Fibroblast of mammary gland (primary cell): ENCODE measurements at regions not wholly inside any gene's neighbourhood (a gene's known extent, or its start where the extent isn't known, plus 50 kb on each side); places are given as distances from the start of the nearest gene placed in this dataset.

ENCODE experiments used
- DNase-seq: peaks from one replicate; pipeline ENCODE4 v3.0.0-alpha.2; 2010; ENCODE audit warnings: low read depth
- H3K4me3 ChIP-seq: 2 replicates; pipeline ENCODE4 v1.5.1; 2011; ENCODE audit warnings: low read depth, mild to moderate bottlenecking, low read length, moderate library complexity; ENCODE audit not compliant: control insufficient read depth
- CTCF ChIP-seq: conservative IDR thresholded peaks from 2 replicates; pipeline ENCODE4 v1.5.1; 2011; ENCODE audit warnings: low read depth, low read length, inconsistent platforms; ENCODE audit not compliant: control insufficient read depth, insufficient read depth

GRCh38 chr3:150264561-150265279, 143.4 kb upstream of the TSC22D2 start:
- no peak overlapping the region for H3K4me3 ChIP-seq
- TF ChIP-seq CTCF: no peak
- no peak for DNase-seq

DNA sequence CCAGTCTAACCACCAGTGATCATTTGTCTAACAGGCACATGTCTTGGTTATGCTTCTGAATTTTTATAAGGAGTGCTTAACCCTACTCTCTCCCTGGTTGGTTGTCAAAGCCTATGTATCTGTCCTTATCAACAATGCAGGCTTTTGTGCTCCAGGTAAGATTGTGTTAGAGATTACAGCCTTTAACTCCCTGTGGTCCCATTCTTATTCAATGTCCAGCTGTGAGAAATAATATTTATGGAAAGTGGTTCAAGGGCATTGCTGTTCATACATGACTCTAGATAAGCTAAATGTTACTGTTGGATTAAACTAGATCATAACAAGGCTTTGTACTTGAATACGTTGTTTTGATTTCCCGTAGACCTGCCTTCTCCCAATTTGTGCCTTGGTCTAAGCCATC, 146.1 kb upstream of the TSC22D2 start:
- no peak overlapping the region for H3K4me3 ChIP-seq
- DNase-seq: no peak
- TF ChIP-seq CTCF: no peak

DNA sequence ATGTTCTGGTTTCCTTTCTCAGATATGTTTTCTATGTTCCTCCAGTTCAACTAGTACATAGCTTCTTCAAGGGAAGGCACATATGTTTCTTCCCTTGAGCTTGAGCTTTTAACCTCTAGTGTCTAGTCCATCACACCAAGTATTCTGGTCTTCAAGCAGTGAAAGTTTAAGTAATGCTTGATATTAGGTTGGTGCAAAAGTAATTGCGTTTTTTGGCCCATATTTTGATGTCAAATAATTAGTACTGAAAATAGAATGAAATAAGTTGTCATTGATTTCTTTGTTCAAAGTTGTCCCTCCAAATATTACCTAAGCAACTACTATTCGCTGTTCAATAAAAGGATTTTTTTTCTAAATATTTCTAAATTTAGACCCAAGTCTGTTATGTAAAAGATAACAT, 146.7 kb upstream of the TSC22D2 start:
- no peak for DNase-seq
- no peak overlapping the region for H3K4me3 ChIP-seq
- TF ChIP-seq CTCF: no peak

GRCh38 chr3:150260398-150260710, 147.7 kb upstream of the TSC22D2 start:
- DNase-seq: no peak
- H3K4me3 ChIP-seq: no peak overlapping the region
- TF ChIP-seq CTCF: no peak

DNA sequence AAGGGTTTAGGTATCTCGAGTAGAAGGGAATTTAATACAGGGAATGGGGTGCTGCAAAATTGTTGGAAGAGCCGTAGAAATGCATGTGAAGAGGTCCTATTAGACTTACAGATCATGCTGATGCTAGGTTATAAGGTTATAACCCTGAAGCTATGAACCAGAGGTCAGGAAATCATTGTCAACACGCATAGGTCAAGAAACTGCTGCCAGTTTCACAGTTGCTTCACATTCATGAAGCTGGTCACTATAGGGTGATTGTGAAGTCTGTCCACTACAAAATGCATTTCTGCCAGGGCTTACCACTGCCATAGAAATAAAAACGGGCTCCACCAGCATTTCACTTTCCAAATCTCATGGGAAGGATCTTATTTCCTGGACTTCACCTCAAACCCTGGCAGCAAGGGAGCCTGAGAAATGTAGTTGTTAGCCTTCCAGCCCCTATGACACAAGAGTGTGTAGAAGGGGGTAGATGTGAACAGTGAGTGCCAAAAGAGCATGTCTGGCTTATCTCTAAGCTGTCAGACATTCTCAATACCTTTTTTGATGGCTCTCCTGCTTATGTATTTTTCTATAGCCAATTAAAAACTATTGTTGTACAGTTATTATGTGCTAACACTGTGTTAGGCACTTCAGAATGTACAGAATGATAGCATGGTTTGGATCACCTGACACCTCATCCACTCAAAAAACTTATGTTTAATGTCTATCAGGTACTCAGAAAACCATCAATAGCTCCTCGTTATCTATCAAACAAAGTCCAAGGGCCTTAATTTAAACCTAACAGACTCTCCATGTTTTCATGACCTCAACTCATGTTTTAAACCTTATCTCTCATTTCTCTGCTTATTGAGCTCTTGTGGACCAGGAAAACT, 148.3 kb upstream of the TSC22D2 start:
- TF ChIP-seq CTCF: no peak
- H3K4me3 ChIP-seq: no peak overlapping the region
- no peak for DNase-seq

DNA sequence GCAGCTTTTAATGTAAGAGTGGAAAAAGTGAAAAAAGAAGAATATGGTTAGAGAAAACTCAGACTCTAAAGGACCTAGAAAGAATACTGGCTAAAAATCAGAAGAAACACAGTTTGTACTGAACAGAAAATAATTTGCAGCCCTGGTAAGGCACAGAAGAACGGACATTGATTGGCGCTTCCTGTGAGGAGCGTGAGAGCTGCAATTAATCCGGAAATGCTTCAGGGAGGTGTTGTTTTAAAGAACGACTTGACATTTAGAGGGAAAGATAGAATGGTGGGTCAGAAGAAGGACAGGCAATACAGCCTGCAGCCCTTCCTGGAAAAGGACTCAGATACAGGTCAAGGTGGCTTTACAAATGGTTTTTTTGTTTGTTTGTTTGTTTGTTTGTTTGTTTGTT, 151.3 kb upstream of the TSC22D2 start:
- H3K4me3 ChIP-seq: no peak overlapping the region
- no peak for TF ChIP-seq CTCF
- DNase-seq: no peak
